ENCODE measurements at regions not wholly inside any gene's neighbourhood (a gene's known extent, or its start where the extent isn't known, plus 50 kb on each side); places are given as distances from the start of the nearest gene placed in this dataset.

- Histone ChIP-seq H3K9me3 (no peaks in the 10 kb centered on the region), H3K27me3 (no peaks in the 10 kb centered on the region), H3K4me1 (no peaks in the 10 kb centered on the region), H3K36me3 (no peaks in the 10 kb centered on the region), H3K4me3 (no peak overlapping the region), H3K27ac (no peak overlapping the region)
- intact Hi-C loops (cut with DNase I): no loop called here
- ATAC-seq: no peak
- WGBS (ENCODE audit: insufficient coverage, low coverage, low lambda C conversion rate, missing lambda C conversion rate): 4% methylated on average over 1 of the region's 1 CpG
- TF ChIP-seq POLR2A (IDR thresholded peaks at IDR 0.05) (no peak), CTCF (IDR thresholded peaks at IDR 0.05) (no peak)
- no peak for DNase-seq
These were observed 134.1 kb upstream of the SLC10A2 start for GRCh38 chr13:103200118-103200885.

GRCh38 chr13:103199380-103200088 is 133.3 kb upstream of the SLC10A2 start:
- Histone ChIP-seq H3K4me3 (no peak overlapping the region), H3K27ac (no peak overlapping the region), H3K9me3 (no peaks in the 10 kb centered on the region), H3K36me3 (no peaks in the 10 kb centered on the region), H3K4me1 (no peaks in the 10 kb centered on the region), H3K27me3 (no peaks in the 10 kb centered on the region)
- no peak for ATAC-seq
- 57% methylated on average over 3 of the region's 3 CpGs for WGBS (ENCODE audit: insufficient coverage, low coverage, low lambda C conversion rate, missing lambda C conversion rate)
- no peak for TF ChIP-seq POLR2A (IDR thresholded peaks at IDR 0.05)
- TF ChIP-seq CTCF (IDR thresholded peaks at IDR 0.05): no peak
- intact Hi-C loops (cut with DNase I): no loop called here
- no peak for DNase-seq

GRCh38 chr13:103196356-103196755 is 130.1 kb upstream of the SLC10A2 start:
- ATAC-seq (no peak), DNase-seq (no peak)
- no peak overlapping the region for H3K27ac ChIP-seq
- H3K9me3 ChIP-seq: no peaks in the 10 kb centered on the region
- no peaks in the 10 kb centered on the region for H3K27me3 ChIP-seq
- WGBS (ENCODE audit: insufficient coverage, low coverage, low lambda C conversion rate, missing lambda C conversion rate): 19% methylated on average over 3 of the region's 3 CpGs
- H3K4me3 ChIP-seq: no peak overlapping the region
- H3K36me3 ChIP-seq: no peaks in the 10 kb centered on the region
- intact Hi-C loops (cut with DNase I): no loop called here
- H3K4me1 ChIP-seq: no peaks in the 10 kb centered on the region
- no peak for TF ChIP-seq CTCF (IDR thresholded peaks at IDR 0.05)
- TF ChIP-seq POLR2A (IDR thresholded peaks at IDR 0.05): no peak

- WGBS (ENCODE audit: insufficient coverage, low coverage, low lambda C conversion rate, missing lambda C conversion rate): 25% methylated on average over 1 of the region's 1 CpG
- Histone ChIP-seq H3K27ac (no peak overlapping the region), H3K36me3 (no peaks in the 10 kb centered on the region), H3K4me1 (no peaks in the 10 kb centered on the region), H3K4me3 (no peak overlapping the region), H3K9me3 (no peaks in the 10 kb centered on the region), H3K27me3 (no peaks in the 10 kb centered on the region)
- intact Hi-C loops (cut with DNase I): no loop called here
- TF ChIP-seq CTCF (IDR thresholded peaks at IDR 0.05): no peak
- TF ChIP-seq POLR2A (IDR thresholded peaks at IDR 0.05): no peak
- DNase-seq: no peak
- ATAC-seq: peak in 1 of 4 donors; percentile 59
These were observed 129.5 kb upstream of the SLC10A2 start for GRCh38 chr13:103195762-103196161.

Data from right lobe of liver (tissue), 6 donors.